ENCODE measurements at regions not wholly inside any gene's neighbourhood (a gene's known extent, or its start where the extent isn't known, plus 50 kb on each side); places are given as distances from the start of the nearest gene placed in this dataset.

- DNase-seq (ENCODE audit: low read depth in 2 of 2), result no peak
Measured at GRCh38 chr20:52402950-52403349, 211.4 kb upstream of the ZFP64 start.

- no peak for DNase-seq (ENCODE audit: low read depth in 2 of 2)
Measured at GRCh38 chr20:52402514-52402913, 210.9 kb upstream of the ZFP64 start.

- DNase-seq (ENCODE audit: low read depth in 2 of 2), result no peak
Measured at GRCh38 chr20:52401431-52401830, 209.9 kb upstream of the ZFP64 start.

- DNase-seq (ENCODE audit: low read depth in 2 of 2), result no peak
Measured at GRCh38 chr20:52399352-52399751, 207.8 kb upstream of the ZFP64 start.

- DNase-seq (ENCODE audit: low read depth in 2 of 2), result no peak
Measured at GRCh38 chr20:52389606-52390005, 198.0 kb upstream of the ZFP64 start.

- no peak for DNase-seq (ENCODE audit: low read depth in 2 of 2)
Measured at GRCh38 chr20:52383995-52384621, 192.5 kb upstream of the ZFP64 start.

GRCh38 chr20:52382933-52383332 lies 191.4 kb upstream of the ZFP64 start:
- no peak for DNase-seq (ENCODE audit: low read depth in 2 of 2)

- no peak for DNase-seq (ENCODE audit: low read depth in 2 of 2)
Measured at GRCh38 chr20:52379723-52380336, 188.3 kb upstream of the ZFP64 start.

- no peak for DNase-seq (ENCODE audit: low read depth in 2 of 2)
Measured at GRCh38 chr20:52372169-52372568, 180.6 kb upstream of the ZFP64 start.

GRCh38 chr20:52365688-52366087 lies 174.1 kb upstream of the ZFP64 start:
- DNase-seq (ENCODE audit: low read depth in 2 of 2), result no peak

GRCh38 chr20:52364405-52364804 lies 172.8 kb upstream of the ZFP64 start:
- no peak for DNase-seq (ENCODE audit: low read depth in 2 of 2)

GRCh38 chr20:52361650-52362049 lies 170.1 kb upstream of the ZFP64 start:
- DNase-seq (ENCODE audit: low read depth in 2 of 2), result no peak

- no peak for DNase-seq (ENCODE audit: low read depth in 2 of 2)
Measured at GRCh38 chr20:52349806-52350205, 158.2 kb upstream of the ZFP64 start.

GRCh38 chr20:52348434-52348833 lies 156.9 kb upstream of the ZFP64 start:
- no peak for DNase-seq (ENCODE audit: low read depth in 2 of 2)

- no peak for DNase-seq (ENCODE audit: low read depth in 2 of 2)
Measured at GRCh38 chr20:52346797-52347196, 155.2 kb upstream of the ZFP64 start.

- no peak for DNase-seq (ENCODE audit: low read depth in 2 of 2)
Measured at GRCh38 chr20:52342913-52343312, 151.3 kb upstream of the ZFP64 start.

- no peak for DNase-seq (ENCODE audit: low read depth in 2 of 2)
Measured at GRCh38 chr20:52340036-52340634, 148.6 kb upstream of the ZFP64 start.

- DNase-seq (ENCODE audit: low read depth in 2 of 2), result no peak
Measured at GRCh38 chr20:52332649-52333250, 141.2 kb upstream of the ZFP64 start.

- DNase-seq (ENCODE audit: low read depth in 2 of 2), result no peak
Measured at GRCh38 chr20:52332230-52332629, 140.7 kb upstream of the ZFP64 start.

GRCh38 chr20:52331655-52332054 lies 140.1 kb upstream of the ZFP64 start:
- no peak for DNase-seq (ENCODE audit: low read depth in 2 of 2)

GRCh38 chr20:52321396-52321795 lies 129.8 kb upstream of the ZFP64 start:
- no peak for DNase-seq (ENCODE audit: low read depth in 2 of 2)

- DNase-seq (ENCODE audit: low read depth in 2 of 2), result no peak
Measured at GRCh38 chr20:52318651-52319050, 127.1 kb upstream of the ZFP64 start.

- DNase-seq (ENCODE audit: low read depth in 2 of 2), result no peak
Measured at GRCh38 chr20:52313341-52313963, 121.9 kb upstream of the ZFP64 start.

Data from stimulated activated CD8-positive, alpha-beta memory T cell treated with anti-CD3 and anti-CD28 coated beads, Interleukin-15, amount 100 ng/mL, for 48 hours (primary cell).